ENCODE measurements at regions not wholly inside any gene's neighbourhood (a gene's known extent, or its start where the extent isn't known, plus 50 kb on each side); places are given as distances from the start of the nearest gene placed in this dataset.
A peak's percentile ranks its signal among the peaks of the same experiment; 100 is the strongest.

DNA sequence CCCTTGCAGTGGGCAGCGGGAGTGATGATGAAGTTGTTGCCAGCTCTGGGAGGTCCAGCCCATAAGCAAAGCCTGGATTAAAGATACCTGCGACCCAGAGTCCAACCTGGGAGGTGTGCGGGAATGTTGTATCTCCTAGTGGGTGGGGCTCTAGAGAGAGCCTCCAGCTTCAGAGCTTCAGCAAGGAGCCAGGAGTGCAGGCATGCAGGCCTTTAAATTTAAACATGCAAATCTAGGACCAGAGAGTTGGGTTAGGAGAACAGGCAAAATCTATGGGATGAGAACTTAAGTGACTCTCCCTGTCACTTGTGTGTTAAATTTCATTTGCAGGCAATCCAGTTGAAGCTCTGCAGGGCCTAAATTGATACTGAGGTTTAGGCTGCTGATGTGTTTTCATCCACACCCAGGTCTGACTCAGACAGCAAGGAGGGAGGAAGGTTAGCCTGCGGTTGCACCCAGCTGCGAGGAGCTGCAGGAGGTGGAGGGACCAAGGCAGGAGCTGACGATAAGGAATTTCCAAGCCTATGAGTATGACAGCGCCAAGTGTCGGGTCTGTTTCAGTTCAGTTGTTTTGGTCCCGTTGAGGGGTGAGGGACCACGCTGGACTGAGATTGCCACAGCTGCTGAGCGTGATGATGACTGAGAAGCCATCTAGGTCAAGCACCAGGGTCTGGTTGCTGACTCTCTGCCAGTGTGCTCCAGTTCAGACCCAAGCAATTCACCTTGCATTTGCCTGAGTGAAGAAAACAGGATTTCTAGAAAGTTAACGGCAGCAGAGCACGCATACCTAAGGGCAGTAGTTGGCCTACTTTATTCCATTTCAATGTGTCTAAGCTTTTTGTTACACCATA, 243.0 kb downstream of the ICE1 start:
- no peak overlapping the region for H3K27ac ChIP-seq
- H3K4me1 ChIP-seq: no peaks in the 10 kb centered on the region
- no peaks in the 10 kb centered on the region for H3K9me3 ChIP-seq
- H3K27me3 ChIP-seq: no peaks in the 10 kb centered on the region
- no peak for DNase-seq (ENCODE audit: low spot score)
- no peaks in the 10 kb centered on the region for H3K36me3 ChIP-seq
- TF ChIP-seq, protein P1, sequence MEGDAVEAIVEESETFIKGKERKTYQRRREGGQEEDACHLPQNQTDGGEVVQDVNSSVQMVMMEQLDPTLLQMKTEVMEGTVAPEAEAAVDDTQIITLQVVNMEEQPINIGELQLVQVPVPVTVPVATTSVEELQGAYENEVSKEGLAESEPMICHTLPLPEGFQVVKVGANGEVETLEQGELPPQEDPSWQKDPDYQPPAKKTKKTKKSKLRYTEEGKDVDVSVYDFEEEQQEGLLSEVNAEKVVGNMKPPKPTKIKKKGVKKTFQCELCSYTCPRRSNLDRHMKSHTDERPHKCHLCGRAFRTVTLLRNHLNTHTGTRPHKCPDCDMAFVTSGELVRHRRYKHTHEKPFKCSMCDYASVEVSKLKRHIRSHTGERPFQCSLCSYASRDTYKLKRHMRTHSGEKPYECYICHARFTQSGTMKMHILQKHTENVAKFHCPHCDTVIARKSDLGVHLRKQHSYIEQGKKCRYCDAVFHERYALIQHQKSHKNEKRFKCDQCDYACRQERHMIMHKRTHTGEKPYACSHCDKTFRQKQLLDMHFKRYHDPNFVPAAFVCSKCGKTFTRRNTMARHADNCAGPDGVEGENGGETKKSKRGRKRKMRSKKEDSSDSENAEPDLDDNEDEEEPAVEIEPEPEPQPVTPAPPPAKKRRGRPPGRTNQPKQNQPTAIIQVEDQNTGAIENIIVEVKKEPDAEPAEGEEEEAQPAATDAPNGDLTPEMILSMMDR (IDR thresholded peaks at IDR 0.05): no peak
- no peak overlapping the region for H3K4me3 ChIP-seq

DNA sequence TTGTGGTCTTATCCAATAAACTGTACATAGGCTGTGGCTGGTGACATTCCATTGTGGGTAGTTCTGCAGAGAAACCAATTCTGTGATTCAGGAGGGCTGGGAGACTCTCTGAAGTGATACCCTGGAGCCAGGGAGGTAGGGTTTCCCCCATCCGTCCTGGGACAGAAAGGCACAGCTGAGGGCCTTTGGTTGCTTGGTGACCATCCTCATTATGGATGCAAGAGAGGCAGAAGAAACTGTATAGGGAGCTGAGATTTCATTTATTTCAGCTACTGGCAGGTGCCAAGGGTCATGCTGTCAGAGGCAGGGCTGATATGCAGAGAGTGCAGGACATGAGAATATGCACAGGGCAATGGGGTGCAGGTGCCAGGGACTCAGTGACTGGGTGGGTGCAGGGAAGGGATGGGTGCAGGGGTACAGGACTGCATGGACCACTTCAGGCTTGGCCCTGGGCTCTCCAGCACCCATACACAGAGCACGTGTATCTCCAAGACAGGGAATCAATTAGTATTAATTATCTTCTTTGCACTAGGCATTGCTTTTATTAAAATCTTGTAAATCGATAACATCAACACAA, 236.5 kb downstream of the ICE1 start:
- no peak overlapping the region for H3K27ac ChIP-seq
- H3K9me3 ChIP-seq: no peaks in the 10 kb centered on the region
- TF ChIP-seq, protein P1 (IDR thresholded peaks at IDR 0.05): no peak

DNA sequence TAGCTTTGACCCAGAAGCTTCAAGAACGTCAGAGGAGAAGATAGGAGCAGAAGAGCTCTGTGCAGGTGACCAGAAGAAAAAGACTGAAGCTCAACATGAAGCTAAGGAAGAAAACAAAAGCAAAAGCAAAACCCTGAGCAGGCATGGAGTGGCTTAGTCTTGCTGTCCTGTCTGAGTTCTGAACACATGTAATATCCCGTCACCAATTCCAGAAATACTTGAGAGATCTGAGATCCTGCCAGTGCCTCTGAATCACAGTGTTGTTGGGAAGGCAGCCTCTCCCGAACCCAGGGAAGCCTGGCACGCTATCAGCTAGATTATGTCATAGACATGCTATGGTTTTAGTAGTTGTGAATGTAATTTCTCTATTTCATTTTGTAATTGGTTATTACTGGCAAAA, 235.7 kb downstream of the ICE1 start:
- peak overlapping the region in 1 of 2 donors; percentile 8 for H3K4me3 ChIP-seq
- peaks cover 0 to 11% of the 10 kb centered on the region in 2 donors for H3K4me1 ChIP-seq
- peak overlapping the region in 1 of 2 donors; percentile 54 for H3K27ac ChIP-seq
- H3K36me3 ChIP-seq: no peaks in the 10 kb centered on the region
- TF ChIP-seq, protein P1 (IDR thresholded peaks at IDR 0.05): no peak
- H3K9me3 ChIP-seq: no peaks in the 10 kb centered on the region
- no peaks in the 10 kb centered on the region for H3K27me3 ChIP-seq
- peak; percentile 78 for DNase-seq (ENCODE audit: low spot score)

More for the DNA sequence above, 236.5 kb downstream of the ICE1 start:
- DNase-seq (ENCODE audit: low spot score): no peak
- no peaks in the 10 kb centered on the region for H3K27me3 ChIP-seq
- no peaks in the 10 kb centered on the region for H3K36me3 ChIP-seq
- no peak overlapping the region for H3K4me3 ChIP-seq
- H3K4me1 ChIP-seq: peaks cover 0 to 11% of the 10 kb centered on the region in 2 donors

DNA sequence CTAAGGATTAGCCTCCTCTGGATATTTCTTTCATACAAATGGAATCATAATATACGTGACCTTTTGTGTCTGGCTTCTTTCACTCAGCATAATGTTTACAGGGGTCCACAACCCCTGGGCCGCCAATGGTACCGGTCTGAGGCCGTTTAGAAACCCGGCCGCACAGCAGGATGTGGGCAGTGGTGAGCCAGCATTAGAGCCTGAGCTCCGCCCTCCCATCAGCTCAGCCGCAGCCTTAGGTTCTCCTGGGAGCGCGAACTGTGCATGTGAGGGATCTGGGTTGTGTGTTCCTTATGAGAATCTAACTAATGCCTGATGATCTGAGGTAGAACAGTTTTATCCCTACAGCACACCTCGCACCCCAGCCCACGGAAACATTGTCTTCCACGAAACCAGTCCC, 229.7 kb downstream of the ICE1 start:
- Histone ChIP-seq H3K27me3 (no peaks in the 10 kb centered on the region), H3K27ac (no peak overlapping the region), H3K4me1 (peaks cover 0 to 3% of the 10 kb centered on the region in 2 donors), H3K9me3 (no peaks in the 10 kb centered on the region), H3K4me3 (no peak overlapping the region), H3K36me3 (no peaks in the 10 kb centered on the region)
- TF ChIP-seq, protein P1 (IDR thresholded peaks at IDR 0.05): no peak
- DNase-seq (ENCODE audit: low spot score): no peak

DNA sequence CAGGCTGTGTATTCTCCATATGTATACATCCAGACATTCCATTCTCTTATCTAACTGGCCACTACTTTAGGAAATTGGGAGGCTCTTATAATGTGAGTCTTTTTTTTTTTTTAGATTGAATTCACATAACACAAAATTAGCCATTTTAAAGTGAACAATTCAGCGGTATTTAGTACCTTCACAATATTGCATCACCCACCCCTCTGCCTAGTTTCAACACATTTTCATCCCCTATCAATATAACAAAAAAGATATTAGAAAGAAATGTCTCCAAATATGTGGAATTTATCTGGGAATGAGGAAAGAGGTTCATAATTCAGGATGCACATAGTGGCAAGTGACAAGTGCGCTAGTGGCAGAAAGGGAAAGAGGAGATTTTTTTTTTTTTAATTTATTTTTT, 228.5 kb downstream of the ICE1 start:
- peaks cover 0 to 3% of the 10 kb centered on the region in 2 donors for H3K4me1 ChIP-seq
- H3K36me3 ChIP-seq: no peaks in the 10 kb centered on the region
- no peaks in the 10 kb centered on the region for H3K9me3 ChIP-seq
- no peaks in the 10 kb centered on the region for H3K27me3 ChIP-seq
- no peak for DNase-seq (ENCODE audit: low spot score)
- TF ChIP-seq, protein P1 (IDR thresholded peaks at IDR 0.05): no peak
- H3K4me3 ChIP-seq: no peak overlapping the region
- H3K27ac ChIP-seq: no peak overlapping the region

Measured in right atrium auricular region (tissue), 2 donors.